HCT116 (cell line): ENCODE measurements at regions not wholly inside any gene's neighbourhood (a gene's known extent, or its start where the extent isn't known, plus 50 kb on each side); places are given as distances from the start of the nearest gene placed in this dataset.

Experiments
- ATAC-seq: fragments of 200-7000 bp; cut with Tn5 transposase; 2 replicates; pipeline ENCODE4 v1.9.1; 2020; ENCODE audit warnings: mild to moderate bottlenecking, moderate library complexity
- BruUV-seq: library from RNA; stranded (reverse); fragments of 400-500 nt; replicated peaks from 2 replicates; lab custom pipeline; 2021; lab: Mats Ljungman, UMichigan
- CTCF ChIA-PET: fragments of 300-600 bp; sonication (Branson Sonifier 250); formaldehyde crosslinking; loops from one replicate; lab custom pipeline; 2021; ENCODE audit warnings: antibody characterized with exemption; lab: Charles Lee
- POLR2A ChIA-PET: fragments of 300-600, 350-600 bp; sonication (Branson Sonifier 250); formaldehyde crosslinking; loops from one replicate; lab custom pipeline; 2021; ENCODE audit warnings: antibody characterized with exemption; lab: Charles Lee
- RAD21 ChIA-PET, 2 experiments: fragments of 300-600 bp; sonication (Branson Sonifier 250); formaldehyde crosslinking; loops; one replicate each; lab custom pipeline; 2023; ENCODE audit warnings: low total read pairs in 2 of 2; ENCODE audit not compliant: uncharacterized antibody in 2 of 2, unreplicated experiment in 2 of 2, low non-redundant PET in 1 of 2; lab: Charles Lee
- DNase-seq: peaks from one replicate; pipeline ENCODE4 v3.0.0-alpha.2; 2010; ENCODE audit warnings: low read depth, low spot score
- H2AFZ ChIP-seq: fragments of 200-600 bp; shearing (Covaris generic), sonication (generic); 2 replicates; pipeline ENCODE4 v1.6.1; 2017; ENCODE audit warnings: low read depth, mixed run types, mixed read lengths, antibody characterized with exemption, low read length; ENCODE audit not compliant: poor library complexity, severe bottlenecking
- H3K27ac ChIP-seq: 2 replicates; pipeline ENCODE4 v1.5.1; 2012; ENCODE audit warnings: low read depth, low read length
- H3K27me3 ChIP-seq: fragments of 200-600 bp; sonication (generic); 2 replicates; pipeline ENCODE4 v1.6.1; 2016; ENCODE audit warnings: mixed run types, low read length, mixed read lengths; ENCODE audit not compliant: insufficient read depth
- H3K36me3 ChIP-seq, 2 experiments: fragments of 200-500 bp in 1 of 2; fragments of 200-600 bp in 1 of 2; sonication (Bioruptor generic) in 1 of 2; sonication (generic) in 1 of 2; 2 replicates each; pipeline versions ENCODE4 v1.5.1 to v1.6.1; 2014 to 2016; ENCODE audit warnings: low read length in 2 of 2, inconsistent platforms in 1 of 2, mixed read lengths in 1 of 2, mixed run types in 1 of 2; ENCODE audit not compliant: insufficient read depth in 2 of 2, control insufficient read depth in 1 of 2
- H3K4me1 ChIP-seq, 2 experiments: fragments of 200-600 bp in 1 of 2; sonication (generic) in 1 of 2; 2 replicates each; pipeline versions ENCODE4 v1.5.1 to v1.6.1; 2012 to 2017; ENCODE audit warnings: low read length in 2 of 2, inconsistent platforms in 1 of 2, mild to moderate bottlenecking in 1 of 2, mixed read lengths in 1 of 2, mixed run types in 1 of 2, moderate library complexity in 1 of 2; ENCODE audit not compliant: insufficient read depth in 2 of 2, control insufficient read depth in 1 of 2
- H3K4me2 ChIP-seq: fragments of 200-600 bp; sonication (generic); 2 replicates; pipeline ENCODE4 v1.6.1; 2017; ENCODE audit warnings: mixed run types, low read length, mixed read lengths
- H3K4me3 ChIP-seq, 2 experiments: fragments of 200-600 bp in 1 of 2; sonication (generic) in 1 of 2; replicated peaks in 1 of 2; 2 replicates each; pipeline ENCODE4 v1.5.1; 2011 to 2016; ENCODE audit warnings: low read length in 2 of 2, control low read depth in 1 of 2, low read depth in 1 of 2, mild to moderate bottlenecking in 1 of 2, mixed read lengths in 1 of 2, mixed run types in 1 of 2
- H3K79me2 ChIP-seq: fragments of 200-600 bp; sonication (generic); 2 replicates; pipeline ENCODE4 v1.6.1; 2017; ENCODE audit warnings: mild to moderate bottlenecking, mixed run types, low read length, moderate library complexity, mixed read lengths; ENCODE audit not compliant: insufficient read depth
- H3K9ac ChIP-seq: fragments of 200-600 bp; sonication (generic); 2 replicates; pipeline ENCODE4 v1.6.1; 2016; ENCODE audit warnings: low read length, mixed read lengths
- H3K9me2 ChIP-seq: fragments of 200-600 bp; sonication (generic), shearing (Covaris generic); 2 replicates; pipeline ENCODE4 v1.6.1; 2017; ENCODE audit warnings: mixed run types, mild to moderate bottlenecking, moderate library complexity; ENCODE audit not compliant: insufficient read depth
- H3K9me3 ChIP-seq, 2 experiments: fragments of 200-500 bp in 1 of 2; fragments of 200-600 bp in 1 of 2; sonication (Bioruptor generic) in 1 of 2; sonication (generic) in 1 of 2; 2 replicates each; pipeline ENCODE4 v1.6.1; 2014 to 2017; ENCODE audit warnings: low read length in 2 of 2, mixed read lengths in 2 of 2, inconsistent platforms in 1 of 2, low read depth in 1 of 2, mild to moderate bottlenecking in 1 of 2, mixed run types in 1 of 2, moderate library complexity in 1 of 2; ENCODE audit not compliant: control insufficient read depth in 1 of 2, insufficient read depth in 1 of 2
- H4K20me1 ChIP-seq: fragments of 200-600 bp; sonication (generic), shearing (Covaris generic); 2 replicates; pipeline ENCODE4 v1.6.1; 2017; ENCODE audit warnings: mixed run types, mild to moderate bottlenecking, moderate library complexity; ENCODE audit not compliant: insufficient read depth
- CBX3 ChIP-seq: IDR thresholded peaks from 2 replicates; pipeline ENCODE4 v1.6.1; 2012; ENCODE audit warnings: low read depth
- CEBPB ChIP-seq: IDR thresholded peaks from 2 replicates; pipeline ENCODE4 v1.6.1; 2012; ENCODE audit warnings: low read depth
- EZH2 ChIP-seq: fragments of 200-600 bp; sonication (generic); IDR thresholded peaks from 2 replicates; pipeline ENCODE4 v1.6.1; 2017; ENCODE audit warnings: antibody characterized with exemption, mixed run types
- FOSL1 ChIP-seq: IDR thresholded peaks from 2 replicates; pipeline ENCODE4 v1.6.1; 2012; ENCODE audit warnings: low read depth
- JUND ChIP-seq: IDR thresholded peaks from 2 replicates; pipeline ENCODE4 v1.6.1; 2012
- POLR2A ChIP-seq: IDR thresholded peaks from 2 replicates; pipeline ENCODE4 v1.7.0; 2011; ENCODE audit warnings: borderline replicate concordance; ENCODE audit not compliant: insufficient read depth, insufficient read length; ENCODE audit errors: extremely low read depth
- POLR2AphosphoS5 ChIP-seq: IDR thresholded peaks from 2 replicates; pipeline ENCODE4 v1.6.1; 2011; ENCODE audit warnings: mild to moderate bottlenecking, low read depth, low read length, moderate library complexity
- YY1 ChIP-seq: IDR thresholded peaks from 2 replicates; pipeline ENCODE4 v1.6.1; 2011; ENCODE audit warnings: low read length, low read depth, moderate library complexity, mild to moderate bottlenecking; ENCODE audit not compliant: insufficient replicate concordance; ENCODE audit errors: extremely low read depth
- ZNF274 ChIP-seq: fragments of 200-500 bp; sonication (Bioruptor generic); IDR thresholded peaks from 2 replicates; pipeline ENCODE4 v1.6.1; 2014; ENCODE audit warnings: mild to moderate bottlenecking, low read depth, low read length, inconsistent platforms
- intact Hi-C: fragments of 100-400 bp; cut with micrococcal nuclease; formaldehyde crosslinking; loops from 2 replicates; pipeline ENCODE4 v1.10.0; 2022
- TF ChIP-seq, protein P1 (sequence below), 3 experiments: fragments of 200-600 bp in 1 of 3; sonication (generic) in 1 of 3; IDR thresholded peaks in 2 of 3; conservative IDR thresholded peaks in 1 of 3; 2 replicates each; pipeline ENCODE4 v1.5.1; 2012 to 2017; ENCODE audit warnings: low read depth in 2 of 3, low read length in 2 of 3, antibody characterized with exemption in 1 of 3, borderline replicate concordance in 1 of 3, control low read depth in 1 of 3, mild to moderate bottlenecking in 1 of 3, mixed read lengths in 1 of 3, mixed run types in 1 of 3, moderate library complexity in 1 of 3; ENCODE audit not compliant: insufficient read depth in 1 of 3
- TF ChIP-seq, protein P2 (sequence below): IDR thresholded peaks from 2 replicates; pipeline ENCODE4 v1.6.1; 2012

DNA sequence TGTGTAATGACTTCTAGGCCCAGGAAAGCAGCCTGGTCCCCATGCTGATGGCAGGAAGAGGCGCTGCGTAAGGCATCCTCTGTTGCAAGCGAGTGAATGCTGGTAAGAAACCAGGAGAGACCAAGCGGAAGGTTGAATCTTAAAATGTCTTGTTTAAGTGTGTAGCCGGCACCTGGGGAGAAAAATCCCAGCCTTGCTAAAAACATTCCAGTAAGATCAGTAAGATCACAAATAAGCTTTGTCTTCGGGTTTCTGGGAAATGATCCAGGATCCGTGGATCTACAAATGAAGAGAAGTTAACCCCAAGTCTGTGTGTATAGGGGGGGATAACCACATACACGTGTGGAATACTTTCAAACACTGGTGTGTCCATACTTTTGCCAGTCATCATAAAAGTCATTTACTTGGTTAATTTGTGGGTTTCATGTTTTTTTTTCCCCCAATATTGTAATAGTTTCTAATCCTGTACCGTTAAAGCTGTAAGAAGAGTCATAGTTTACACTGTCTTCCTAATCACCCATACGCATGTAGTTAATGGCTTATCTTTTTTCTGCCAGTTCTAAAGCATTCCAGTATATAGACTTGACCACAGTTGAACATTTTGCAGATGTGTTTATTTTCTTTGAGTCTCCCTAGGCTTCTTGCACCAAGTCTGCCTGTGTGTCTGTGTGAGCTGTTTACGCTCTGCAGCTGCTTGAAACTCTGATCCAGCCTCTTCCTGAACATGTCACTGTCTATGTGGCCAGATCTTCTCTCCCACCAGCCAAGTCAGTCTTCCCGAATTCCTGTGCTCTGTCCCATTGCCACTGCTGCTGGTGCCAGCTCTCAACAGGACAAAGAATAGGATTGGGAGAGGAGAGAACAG, 135.9 kb upstream of the ARL4C start (continued):
- no peak for TF ChIP-seq EZH2
- no peak for TF ChIP-seq CBX3

DNA sequence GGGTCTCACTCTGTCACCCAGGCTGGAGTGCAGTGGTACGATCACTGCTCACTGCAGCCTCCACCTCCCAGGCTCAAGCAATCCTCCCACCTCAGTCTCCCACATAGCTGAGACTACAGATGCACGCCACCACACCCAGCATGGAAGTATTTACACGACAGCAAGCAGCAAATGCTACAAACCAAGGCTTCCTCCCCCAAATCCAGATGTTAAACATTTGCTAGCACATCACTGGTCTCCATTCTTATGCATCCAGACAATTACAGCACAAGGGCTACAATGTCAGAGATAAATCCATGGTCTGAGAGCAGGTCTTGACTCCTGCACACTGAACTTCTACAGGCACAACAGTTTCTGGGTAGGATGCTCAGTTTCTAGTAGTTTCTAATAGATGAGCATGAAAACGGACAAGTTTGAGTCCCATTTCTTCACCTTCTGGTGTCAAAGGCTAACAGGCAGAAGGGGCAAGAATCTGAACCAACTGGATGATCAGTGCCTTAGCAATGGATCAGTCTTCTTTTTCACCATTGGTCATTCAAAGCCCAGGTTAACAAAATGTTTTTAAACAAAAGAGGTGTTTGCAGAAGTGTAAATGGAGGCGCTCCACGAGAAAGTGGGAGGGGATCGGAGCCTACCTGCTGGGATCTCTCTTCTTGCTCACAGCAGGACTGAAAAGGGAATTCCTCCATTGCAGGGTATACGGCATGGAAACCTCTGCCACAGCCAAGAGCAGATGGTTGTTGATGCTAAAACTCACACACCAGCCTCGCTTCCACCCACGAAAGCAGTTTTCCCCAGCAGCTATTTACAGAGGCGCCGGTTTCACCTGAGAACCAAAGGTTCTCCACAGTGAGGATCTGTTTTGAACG, 135.0 kb upstream of the ARL4C start:
- no peak for ATAC-seq
- CTCF ChIA-PET = no interaction called here

More for the DNA sequence above, 135.0 kb upstream of the ARL4C start:
- BruUV-seq = no TSS peak
- H3K4me3 ChIP-seq = no peak overlapping the region
- H3K9me2 ChIP-seq = no peaks in the 10 kb centered on the region
- intact Hi-C loops = no loop called here
- no peak overlapping the region for H2AFZ ChIP-seq
- no peak overlapping the region for H3K9ac ChIP-seq
- no peaks in the 10 kb centered on the region for H3K4me1 ChIP-seq
- no peak for DNase-seq
- no peaks in the 10 kb centered on the region for H4K20me1 ChIP-seq
- H3K9me3 ChIP-seq = no peaks in the 10 kb centered on the region
- TF ChIP-seq ZNF274 (no peak), POLR2A (no peak), JUND (no peak), YY1 (no peak), POLR2AphosphoS5 (no peak), FOSL1 (no peak), CEBPB (no peak)
- TF ChIP-seq, protein P1, sequence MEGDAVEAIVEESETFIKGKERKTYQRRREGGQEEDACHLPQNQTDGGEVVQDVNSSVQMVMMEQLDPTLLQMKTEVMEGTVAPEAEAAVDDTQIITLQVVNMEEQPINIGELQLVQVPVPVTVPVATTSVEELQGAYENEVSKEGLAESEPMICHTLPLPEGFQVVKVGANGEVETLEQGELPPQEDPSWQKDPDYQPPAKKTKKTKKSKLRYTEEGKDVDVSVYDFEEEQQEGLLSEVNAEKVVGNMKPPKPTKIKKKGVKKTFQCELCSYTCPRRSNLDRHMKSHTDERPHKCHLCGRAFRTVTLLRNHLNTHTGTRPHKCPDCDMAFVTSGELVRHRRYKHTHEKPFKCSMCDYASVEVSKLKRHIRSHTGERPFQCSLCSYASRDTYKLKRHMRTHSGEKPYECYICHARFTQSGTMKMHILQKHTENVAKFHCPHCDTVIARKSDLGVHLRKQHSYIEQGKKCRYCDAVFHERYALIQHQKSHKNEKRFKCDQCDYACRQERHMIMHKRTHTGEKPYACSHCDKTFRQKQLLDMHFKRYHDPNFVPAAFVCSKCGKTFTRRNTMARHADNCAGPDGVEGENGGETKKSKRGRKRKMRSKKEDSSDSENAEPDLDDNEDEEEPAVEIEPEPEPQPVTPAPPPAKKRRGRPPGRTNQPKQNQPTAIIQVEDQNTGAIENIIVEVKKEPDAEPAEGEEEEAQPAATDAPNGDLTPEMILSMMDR (IDR thresholded peaks at IDR 0.05 in 2 of 3, conservative IDR thresholded peaks at IDR 0.05 in 1 of 3; ENCODE audit: borderline replicate concordance in 1 of 3, insufficient read depth in 1 of 3, low read depth in 2 of 3, low read length in 2 of 3) = no peak
- TF ChIP-seq, protein P2, sequence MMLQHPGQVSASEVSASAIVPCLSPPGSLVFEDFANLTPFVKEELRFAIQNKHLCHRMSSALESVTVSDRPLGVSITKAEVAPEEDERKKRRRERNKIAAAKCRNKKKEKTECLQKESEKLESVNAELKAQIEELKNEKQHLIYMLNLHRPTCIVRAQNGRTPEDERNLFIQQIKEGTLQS = no peak
- no peaks in the 10 kb centered on the region for H3K36me3 ChIP-seq
- no peak overlapping the region for H3K27ac ChIP-seq
- H3K27me3 ChIP-seq = no peaks in the 10 kb centered on the region
- RAD21 ChIA-PET = no interaction called here
- POLR2A ChIA-PET = no interaction called here
- H3K4me2 ChIP-seq = no peak overlapping the region
- H3K79me2 ChIP-seq = no peaks in the 10 kb centered on the region
